H1 (cell line): ENCODE measurements at regions not wholly inside any gene's neighbourhood (a gene's known extent, or its start where the extent isn't known, plus 50 kb on each side); places are given as distances from the start of the nearest gene placed in this dataset.

Source experiments
- CHD7 ChIP-seq: fragments of 300-600 bp; sonication (generic); IDR thresholded peaks from 2 replicates; pipeline ENCODE4 v1.7.1; 2012; ENCODE audit warnings: low read length, moderate library complexity, mild to moderate bottlenecking, inconsistent platforms; ENCODE audit not compliant: insufficient replicate concordance
- SP2 ChIP-seq: IDR thresholded peaks from 2 replicates; pipeline ENCODE4 v1.6.1; 2012; ENCODE audit warnings: mild to moderate bottlenecking, low read length, inconsistent platforms
- YY1 ChIP-seq: IDR thresholded peaks from 2 replicates; pipeline ENCODE4 v1.6.1; 2011; ENCODE audit warnings: low read depth, mild to moderate bottlenecking, low read length

GRCh38 chr14:87257421-87257820, 735.6 kb downstream of the GALC start (continued):
- no peak for TF ChIP-seq CHD7
- TF ChIP-seq YY1: no peak
- no peak for TF ChIP-seq SP2
- TF ChIP-seq, all 59 proteins: peak for 0
